ENCODE measurements at regions not wholly inside any gene's neighbourhood (a gene's known extent, or its start where the extent isn't known, plus 50 kb on each side); places are given as distances from the start of the nearest gene placed in this dataset.
"Not testable (repeated sequence)": the region's sequence is repeated elsewhere in the genome, so short reads cannot be mapped to it uniquely, and the experiment has no call there.

- no peak overlapping the region for H3K4me3 ChIP-seq (ENCODE audit: low read depth in 1 of 2, low read length in 2 of 2)
- H3K27ac ChIP-seq (ENCODE audit: low read depth, low read length): no peak overlapping the region
- H3K27me3 ChIP-seq (ENCODE audit: control insufficient read depth in 1 of 2, insufficient read depth in 2 of 2, low read length in 2 of 2): no peaks in the 10 kb centered on the region
- peaks cover 10% of the 10 kb centered on the region for H3K4me1 ChIP-seq (ENCODE audit: insufficient read depth, low read length)
- H3K36me3 ChIP-seq (ENCODE audit: insufficient read depth, low read length): no peaks in the 10 kb centered on the region
- no peaks in the 10 kb centered on the region for H3K9me3 ChIP-seq (ENCODE audit: low read length)
- H3K9ac ChIP-seq (ENCODE audit: low read length): no peak overlapping the region
Observed at GRCh38 chr2:153299809-153300208, 178.8 kb downstream of the RPRM start.

- peaks cover 10% of the 10 kb centered on the region for H3K4me1 ChIP-seq (ENCODE audit: insufficient read depth, low read length)
- no peaks in the 10 kb centered on the region for H3K27me3 ChIP-seq (ENCODE audit: control insufficient read depth in 1 of 2, insufficient read depth in 2 of 2, low read length in 2 of 2)
- H3K27ac ChIP-seq (ENCODE audit: low read depth, low read length): no peak overlapping the region
- no peaks in the 10 kb centered on the region for H3K36me3 ChIP-seq (ENCODE audit: insufficient read depth, low read length)
- H3K9me3 ChIP-seq (ENCODE audit: low read length): no peaks in the 10 kb centered on the region
- H3K9ac ChIP-seq (ENCODE audit: low read length): no peak overlapping the region
- no peak overlapping the region for H3K4me3 ChIP-seq (ENCODE audit: low read depth in 1 of 2, low read length in 2 of 2)
Observed at GRCh38 chr2:153299217-153299616, 179.3 kb downstream of the RPRM start.

DNA sequence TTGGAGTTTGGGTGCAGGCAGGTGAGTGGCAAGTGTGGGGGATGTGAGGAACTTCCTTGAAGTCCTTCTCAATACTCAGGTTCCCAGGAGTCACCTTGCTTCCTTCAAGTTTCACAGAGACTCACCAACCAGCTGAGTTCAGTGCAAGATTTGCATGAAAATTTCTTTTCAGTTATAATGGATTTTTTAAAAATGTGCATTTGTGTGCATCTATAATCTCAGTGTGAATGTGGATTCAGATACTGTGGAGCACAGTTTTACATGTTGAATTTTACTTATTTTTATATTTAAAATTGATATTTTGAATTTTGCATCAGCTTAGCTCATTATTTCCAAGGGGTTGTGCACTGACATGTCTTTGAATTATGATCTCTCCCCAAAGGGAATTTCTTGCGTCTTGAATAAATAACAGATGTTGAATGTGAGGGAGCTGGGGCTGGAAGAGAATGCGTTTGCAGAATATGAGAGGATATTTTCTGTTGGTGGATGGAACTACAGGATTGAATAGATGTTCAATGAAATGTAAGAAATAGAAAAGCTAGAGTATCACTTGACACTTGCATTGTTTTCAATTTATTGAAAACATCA, 184.3 kb downstream of the RPRM start:
- Histone ChIP-seq H3K9ac (ENCODE audit: low read length) (no peak overlapping the region), H3K4me3 (ENCODE audit: low read depth in 1 of 2, low read length in 2 of 2) (no peak overlapping the region), H3K27ac (ENCODE audit: low read depth, low read length) (no peak overlapping the region), H3K27me3 (ENCODE audit: control insufficient read depth in 1 of 2, insufficient read depth in 2 of 2, low read length in 2 of 2) (no peaks in the 10 kb centered on the region), H3K9me3 (ENCODE audit: low read length) (no peaks in the 10 kb centered on the region), H3K4me1 (ENCODE audit: insufficient read depth, low read length) (peaks cover 10% of the 10 kb centered on the region), H3K36me3 (ENCODE audit: insufficient read depth, low read length) (no peaks in the 10 kb centered on the region)

- Histone ChIP-seq H3K9ac (ENCODE audit: low read length) (no peak overlapping the region), H3K9me3 (ENCODE audit: low read length) (no peaks in the 10 kb centered on the region), H3K36me3 (ENCODE audit: insufficient read depth, low read length) (no peaks in the 10 kb centered on the region), H3K4me1 (ENCODE audit: insufficient read depth, low read length) (no peaks in the 10 kb centered on the region), H3K27me3 (ENCODE audit: control insufficient read depth in 1 of 2, insufficient read depth in 2 of 2, low read length in 2 of 2) (no peaks in the 10 kb centered on the region), H3K27ac (ENCODE audit: low read depth, low read length) (no peak overlapping the region), H3K4me3 (ENCODE audit: low read depth in 1 of 2, low read length in 2 of 2) (no peak overlapping the region)
Observed at GRCh38 chr2:153291718-153292117, 186.8 kb downstream of the RPRM start.

GRCh38 chr2:153287109-153287801, 191.3 kb downstream of the RPRM start:
- no peaks in the 10 kb centered on the region for H3K9me3 ChIP-seq (ENCODE audit: low read length)
- no peak overlapping the region for H3K27ac ChIP-seq (ENCODE audit: low read depth, low read length)
- no peaks in the 10 kb centered on the region for H3K4me1 ChIP-seq (ENCODE audit: insufficient read depth, low read length)

GRCh38 chr2:153268941-153269461, 209.6 kb downstream of the RPRM start:
- Histone ChIP-seq H3K9ac (ENCODE audit: low read length) (no peak overlapping the region), H3K36me3 (ENCODE audit: insufficient read depth, low read length) (no peaks in the 10 kb centered on the region), H3K9me3 (ENCODE audit: low read length) (no peaks in the 10 kb centered on the region), H3K27me3 (ENCODE audit: control insufficient read depth in 1 of 2, insufficient read depth in 2 of 2, low read length in 2 of 2) (no peaks in the 10 kb centered on the region), H3K4me1 (ENCODE audit: insufficient read depth, low read length) (no peaks in the 10 kb centered on the region), H3K4me3 (ENCODE audit: low read depth in 1 of 2, low read length in 2 of 2) (no peak overlapping the region), H3K27ac (ENCODE audit: low read depth, low read length) (no peak overlapping the region)

More at GRCh38 chr2:153287109-153287801, 191.3 kb downstream of the RPRM start:
- H3K36me3 ChIP-seq (ENCODE audit: insufficient read depth, low read length): no peaks in the 10 kb centered on the region
- no peak overlapping the region for H3K4me3 ChIP-seq (ENCODE audit: low read depth in 1 of 2, low read length in 2 of 2)
- H3K27me3 ChIP-seq (ENCODE audit: control insufficient read depth in 1 of 2, insufficient read depth in 2 of 2, low read length in 2 of 2): no peaks in the 10 kb centered on the region
- no peak overlapping the region for H3K9ac ChIP-seq (ENCODE audit: low read length)

GRCh38 chr2:153256876-153257275, 221.7 kb downstream of the RPRM start:
- not testable (repeated sequence) for H3K9ac ChIP-seq (ENCODE audit: low read length); H3K27ac ChIP-seq (ENCODE audit: low read depth, low read length); H3K9me3 ChIP-seq (ENCODE audit: low read length); H3K4me1 ChIP-seq (ENCODE audit: insufficient read depth, low read length); H3K36me3 ChIP-seq (ENCODE audit: insufficient read depth, low read length); H3K4me3 ChIP-seq (ENCODE audit: low read depth in 1 of 2, low read length in 2 of 2); H3K27me3 ChIP-seq (ENCODE audit: control insufficient read depth in 1 of 2, insufficient read depth in 2 of 2, low read length in 2 of 2)

- H3K4me3 ChIP-seq (ENCODE audit: low read depth in 1 of 2, low read length in 2 of 2); H3K9me3 ChIP-seq (ENCODE audit: low read length); H3K4me1 ChIP-seq (ENCODE audit: insufficient read depth, low read length); H3K9ac ChIP-seq (ENCODE audit: low read length); H3K27me3 ChIP-seq (ENCODE audit: control insufficient read depth in 1 of 2, insufficient read depth in 2 of 2, low read length in 2 of 2); H3K27ac ChIP-seq (ENCODE audit: low read depth, low read length); H3K36me3 ChIP-seq (ENCODE audit: insufficient read depth, low read length): not testable (repeated sequence)
Observed at GRCh38 chr2:153246636-153247035, 231.9 kb downstream of the RPRM start.

DNA sequence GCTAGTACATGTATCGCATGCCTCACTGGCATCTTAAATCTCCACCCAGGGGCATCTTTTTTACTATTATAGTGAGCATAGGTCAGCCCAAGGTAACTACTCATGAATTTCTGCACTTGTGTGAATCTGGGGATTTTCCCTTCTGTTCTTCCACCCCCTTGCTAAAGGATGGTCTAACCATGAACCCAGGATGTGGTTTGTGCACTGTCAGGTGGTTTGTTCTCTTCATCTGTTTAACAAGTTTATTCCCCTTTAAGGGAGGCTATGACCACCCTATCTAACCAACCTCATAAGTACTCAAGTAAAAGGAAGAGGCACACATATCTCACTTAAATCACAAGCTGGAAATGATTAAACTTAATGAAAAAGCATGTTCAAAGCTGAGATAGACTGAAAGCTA, 243.0 kb downstream of the RPRM start:
- H3K27me3 ChIP-seq (ENCODE audit: control insufficient read depth in 1 of 2, insufficient read depth in 2 of 2, low read length in 2 of 2): no peaks in the 10 kb centered on the region
- H3K9me3 ChIP-seq (ENCODE audit: low read length): no peaks in the 10 kb centered on the region
- no peak overlapping the region for H3K27ac ChIP-seq (ENCODE audit: low read depth, low read length)
- no peak overlapping the region for H3K4me3 ChIP-seq (ENCODE audit: low read depth in 1 of 2, low read length in 2 of 2)
- no peak overlapping the region for H3K9ac ChIP-seq (ENCODE audit: low read length)
- H3K36me3 ChIP-seq (ENCODE audit: insufficient read depth, low read length): no peaks in the 10 kb centered on the region
- no peaks in the 10 kb centered on the region for H3K4me1 ChIP-seq (ENCODE audit: insufficient read depth, low read length)

DNA sequence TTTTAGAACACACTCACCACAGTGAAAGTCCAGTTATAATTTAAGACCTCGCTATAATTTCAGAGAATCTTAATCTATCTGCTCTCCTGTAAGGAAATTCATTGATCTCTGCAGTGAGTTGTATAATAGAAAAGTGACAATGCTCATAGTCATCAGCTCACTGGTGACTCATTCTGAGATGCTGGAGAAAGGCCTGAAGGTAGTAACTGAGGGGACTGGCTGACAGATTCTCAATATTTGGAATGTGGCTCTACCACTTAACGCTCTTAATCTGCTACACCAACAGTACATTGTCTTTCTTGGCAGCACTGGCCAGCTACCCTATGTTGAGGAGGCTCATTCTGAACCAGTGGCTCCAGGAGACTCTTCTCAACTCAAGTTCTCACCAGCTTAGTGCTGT, 246.1 kb downstream of the RPRM start:
- Histone ChIP-seq H3K9me3 (ENCODE audit: low read length) (no peaks in the 10 kb centered on the region), H3K27ac (ENCODE audit: low read depth, low read length) (no peak overlapping the region), H3K9ac (ENCODE audit: low read length) (no peak overlapping the region), H3K4me1 (ENCODE audit: insufficient read depth, low read length) (no peaks in the 10 kb centered on the region), H3K27me3 (ENCODE audit: control insufficient read depth in 1 of 2, insufficient read depth in 2 of 2, low read length in 2 of 2) (no peaks in the 10 kb centered on the region), H3K4me3 (ENCODE audit: low read depth in 1 of 2, low read length in 2 of 2) (no peak overlapping the region), H3K36me3 (ENCODE audit: insufficient read depth, low read length) (no peaks in the 10 kb centered on the region)

DNA sequence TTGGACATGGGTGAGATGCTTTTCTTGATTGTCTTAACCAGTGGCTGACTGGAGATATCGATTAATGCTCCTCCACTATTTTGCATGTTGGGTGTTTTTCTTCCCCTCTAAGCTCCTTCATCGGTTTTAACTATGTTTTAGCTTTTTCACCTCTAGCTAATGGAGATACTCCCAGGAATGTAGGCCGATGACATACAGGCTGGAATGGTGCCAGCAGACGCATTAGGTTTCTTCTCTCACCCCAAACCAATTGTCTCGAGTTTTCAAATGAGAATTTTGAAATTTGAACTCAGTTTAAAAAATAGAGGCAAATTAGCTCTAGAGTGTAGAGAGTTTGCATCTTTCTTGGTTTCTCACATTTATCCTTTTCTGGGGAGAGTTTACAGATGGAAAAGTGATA, 247.6 kb downstream of the RPRM start:
- Histone ChIP-seq H3K9ac (ENCODE audit: low read length) (no peak overlapping the region), H3K36me3 (ENCODE audit: insufficient read depth, low read length) (no peaks in the 10 kb centered on the region), H3K27me3 (ENCODE audit: control insufficient read depth in 1 of 2, insufficient read depth in 2 of 2, low read length in 2 of 2) (no peaks in the 10 kb centered on the region), H3K4me1 (ENCODE audit: insufficient read depth, low read length) (no peaks in the 10 kb centered on the region), H3K4me3 (ENCODE audit: low read depth in 1 of 2, low read length in 2 of 2) (no peak overlapping the region), H3K27ac (ENCODE audit: low read depth, low read length) (no peak overlapping the region), H3K9me3 (ENCODE audit: low read length) (no peaks in the 10 kb centered on the region)

DNA sequence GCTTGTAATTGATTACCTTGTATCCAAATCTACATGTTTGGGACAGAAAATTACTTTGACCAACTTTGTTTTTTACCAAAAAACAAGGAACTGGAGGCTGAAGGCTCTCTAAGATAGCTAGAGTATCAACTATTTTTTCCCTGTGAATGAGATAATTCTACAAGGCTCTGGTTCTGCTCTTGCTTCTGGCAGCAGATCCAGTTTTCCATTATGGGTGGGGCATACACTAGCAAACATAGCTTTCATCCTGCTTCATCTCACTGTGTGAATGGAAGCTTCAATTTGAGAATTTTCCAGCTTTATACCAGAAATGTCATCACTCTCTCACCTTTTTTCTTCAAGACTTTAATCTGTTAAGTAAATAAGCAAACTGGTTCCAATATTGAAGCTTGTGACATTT, 249.7 kb downstream of the RPRM start:
- H3K27ac ChIP-seq (ENCODE audit: low read depth, low read length): no peak overlapping the region
- no peak overlapping the region for H3K4me3 ChIP-seq (ENCODE audit: low read depth in 1 of 2, low read length in 2 of 2)
- H3K4me1 ChIP-seq (ENCODE audit: insufficient read depth, low read length): no peaks in the 10 kb centered on the region
- H3K36me3 ChIP-seq (ENCODE audit: insufficient read depth, low read length): no peaks in the 10 kb centered on the region
- no peaks in the 10 kb centered on the region for H3K27me3 ChIP-seq (ENCODE audit: control insufficient read depth in 1 of 2, insufficient read depth in 2 of 2, low read length in 2 of 2)
- no peak overlapping the region for H3K9ac ChIP-seq (ENCODE audit: low read length)
- H3K9me3 ChIP-seq (ENCODE audit: low read length): no peaks in the 10 kb centered on the region
